Right lobe of liver (tissue), 6 donors: ENCODE measurements at regions not wholly inside any gene's neighbourhood (a gene's known extent, or its start where the extent isn't known, plus 50 kb on each side); places are given as distances from the start of the nearest gene placed in this dataset.

Experiments
- ATAC-seq, 4 donors: fragments of 200-7000 bp; cut with Tn5 transposase; one replicate each; pipeline ENCODE4 v1.9.1; 2020; ENCODE audit warnings: mild to moderate bottlenecking in 4 of 4, moderate library complexity in 4 of 4
- DNase-seq, 3 donors: peaks; one replicate each; pipeline ENCODE4 v3.0.0-alpha.2; 2020
- H3K27ac ChIP-seq, 3 donors: fragments of 200-600 bp; one replicate each; pipeline ENCODE4 v1.8.0; 2022
- H3K27me3 ChIP-seq, 2 donors: fragments of 200-600 bp; one replicate each; pipeline ENCODE4 v1.8.0; 2022
- H3K36me3 ChIP-seq, 4 donors: fragments of 200-600 bp; sonication (generic) in 1 of 4; one replicate each; pipeline versions ENCODE4 v1.5.1 to v1.8.0; 2017 to 2022; ENCODE audit warnings: control low read depth in 1 of 4
- H3K4me1 ChIP-seq, 4 donors: fragments of 200-600 bp; sonication (generic) in 1 of 4; one replicate each; pipeline versions ENCODE4 v1.5.1 to v1.8.0; 2017 to 2022; ENCODE audit warnings: control low read depth in 1 of 4
- H3K4me3 ChIP-seq, 3 donors: fragments of 200-600 bp; one replicate each; pipeline ENCODE4 v1.8.0; 2022
- H3K9me3 ChIP-seq, 4 donors: fragments of 200-600 bp; sonication (generic) in 1 of 4; one replicate each; pipeline versions ENCODE4 v1.5.1 to v1.8.0; 2017 to 2022; ENCODE audit warnings: control low read depth in 1 of 4
- CTCF ChIP-seq, 4 donors: fragments of 200-600 bp in 3 of 4; fragments of 450-650 bp in 1 of 4; IDR thresholded peaks; one replicate each; pipeline versions ENCODE4 v1.5.1 to v1.8.0; 2016 to 2022; ENCODE audit warnings: antibody characterized with exemption in 4 of 4, mild to moderate bottlenecking in 2 of 4
- POLR2A ChIP-seq: fragments of 450-650 bp; IDR thresholded peaks from one replicate; pipeline ENCODE4 v1.6.1; 2017; ENCODE audit warnings: antibody characterized with exemption, mild to moderate bottlenecking
- WGBS: methylation state at CpG from one replicate; pipeline ENCODE4 v1.1.6; 2018; ENCODE audit warnings: low coverage, low lambda C conversion rate; ENCODE audit not compliant: insufficient coverage; ENCODE audit errors: missing lambda C conversion rate; 5-methylcytosine and 5-hydroxymethylcytosine counted together
- intact Hi-C, 2 donors: fragments of 100-400 bp; cut with DNase I; formaldehyde crosslinking; loops; one replicate each; pipeline versions ENCODE4 v1.11.2 to v1.14.1; 2022
- donor health status: DM: no; HTN: yes; CAD: no.
- donor health status: DM: no; HTN: no; CAD: no.
- donor health status: DM: no; HTN: no; CAD: no.
- donor health status: DM: no; HTN: yes; CAD: no.
- donor health status: DM: no; HTN: yes; CAD: no.

GRCh38 chr11:114889594-114890011 lies 211.3 kb downstream of the NXPE2 start:
- Histone ChIP-seq H3K4me3 (no peak overlapping the region), H3K4me1 (no peaks in the 10 kb centered on the region), H3K9me3 (no peaks in the 10 kb centered on the region), H3K27me3 (no peaks in the 10 kb centered on the region), H3K36me3 (no peaks in the 10 kb centered on the region), H3K27ac (no peak overlapping the region)
- intact Hi-C loops = loop anchor here in 1 of 2 donors (10.0 kb wide), 1 partner anchor 265 kb away; no protein-coding TSS in a partner anchor
- TF ChIP-seq CTCF (IDR thresholded peaks at IDR 0.05) (no peak), POLR2A (no peak)
- 36% methylated on average over 12 of the region's 12 CpGs for WGBS
- DNase-seq (no peak), ATAC-seq (no peak)

GRCh38 chr11:114890038-114890437 lies 211.7 kb downstream of the NXPE2 start:
- Histone ChIP-seq H3K27me3 (no peaks in the 10 kb centered on the region), H3K9me3 (no peaks in the 10 kb centered on the region), H3K4me3 (no peak overlapping the region), H3K27ac (no peak overlapping the region), H3K4me1 (no peaks in the 10 kb centered on the region), H3K36me3 (no peaks in the 10 kb centered on the region)
- DNase-seq = no peak
- 43% methylated on average over 8 of the region's 8 CpGs for WGBS
- no peak for ATAC-seq
- intact Hi-C loops = loop anchor here in 1 of 2 donors (10.0 kb wide), 1 partner anchor 265 kb away; no protein-coding TSS in a partner anchor
- TF ChIP-seq POLR2A = no peak
- no peak for TF ChIP-seq CTCF (IDR thresholded peaks at IDR 0.05)

- no peaks in the 10 kb centered on the region for H3K4me1 ChIP-seq
- H3K36me3 ChIP-seq = no peaks in the 10 kb centered on the region
- intact Hi-C loops = loop anchor here in 1 of 2 donors (10.0 kb wide), 1 partner anchor 263 kb away; no protein-coding TSS in a partner anchor
- 50% methylated on average over 1 of the region's 1 CpG for WGBS
- H3K27ac ChIP-seq = no peak overlapping the region
- no peaks in the 10 kb centered on the region for H3K9me3 ChIP-seq
- DNase-seq (no peak), ATAC-seq (no peak)
- TF ChIP-seq POLR2A = no peak
- no peak for TF ChIP-seq CTCF (IDR thresholded peaks at IDR 0.05)
- H3K4me3 ChIP-seq = no peak overlapping the region
- no peaks in the 10 kb centered on the region for H3K27me3 ChIP-seq
Measured at GRCh38 chr11:114891911-114892310, 213.6 kb downstream of the NXPE2 start.

GRCh38 chr11:114892381-114893197 lies 214.3 kb downstream of the NXPE2 start:
- H3K36me3 ChIP-seq = no peaks in the 10 kb centered on the region

More at GRCh38 chr11:114892381-114893197, 214.3 kb downstream of the NXPE2 start:
- Histone ChIP-seq H3K4me3 (no peak overlapping the region), H3K27me3 (no peaks in the 10 kb centered on the region), H3K27ac (no peak overlapping the region), H3K4me1 (no peaks in the 10 kb centered on the region), H3K9me3 (no peaks in the 10 kb centered on the region)
- TF ChIP-seq POLR2A (no peak), CTCF (IDR thresholded peaks at IDR 0.05) (peak in 1 of 4 donors; percentile 31)
- no peak for ATAC-seq
- 68% methylated on average over 2 of the region's 3 CpGs for WGBS
- intact Hi-C loops = loop anchor here in 1 of 2 donors (10.0 kb wide), 1 partner anchor 262 kb away; no protein-coding TSS in a partner anchor
- no peak for DNase-seq
